Trophoblast cell (in vitro differentiated cells and primary cell): ENCODE measurements at regions not wholly inside any gene's neighbourhood (a gene's known extent, or its start where the extent isn't known, plus 50 kb on each side); places are given as distances from the start of the nearest gene placed in this dataset.

Experiments
- DNase-seq, 2 donors: peaks; one replicate each; pipeline ENCODE4 v3.0.0-alpha.2; 2016
- H2AFZ ChIP-seq: 2 replicates; pipeline ENCODE4 v1.6.1; 2013; ENCODE audit warnings: low read length, moderate library complexity, mild to moderate bottlenecking; ENCODE audit not compliant: insufficient read depth, poor library complexity
- H2AK5ac ChIP-seq: 2 replicates; pipeline ENCODE4 v1.6.1; 2013; ENCODE audit warnings: mild to moderate bottlenecking, low read length
- H2BK120ac ChIP-seq: 2 replicates; pipeline ENCODE4 v1.6.1; 2013; ENCODE audit warnings: low read length, mild to moderate bottlenecking, moderate library complexity; ENCODE audit not compliant: insufficient read depth, poor library complexity
- H2BK12ac ChIP-seq: 2 replicates; pipeline ENCODE4 v1.6.1; 2013; ENCODE audit warnings: mild to moderate bottlenecking, low read length, moderate library complexity
- H2BK5ac ChIP-seq: 2 replicates; pipeline ENCODE4 v1.6.1; 2013; ENCODE audit warnings: low read length, low read depth, moderate library complexity, mild to moderate bottlenecking; ENCODE audit not compliant: poor library complexity
- H3K14ac ChIP-seq: 2 replicates; pipeline ENCODE4 v1.6.1; 2013; ENCODE audit warnings: mild to moderate bottlenecking, low read length
- H3K18ac ChIP-seq: 2 replicates; pipeline ENCODE4 v1.6.1; 2013; ENCODE audit warnings: mild to moderate bottlenecking, low read length
- H3K23ac ChIP-seq: 2 replicates; pipeline ENCODE4 v1.6.1; 2013; ENCODE audit warnings: low read length
- H3K27ac ChIP-seq: 2 replicates; pipeline ENCODE4 v1.5.1; 2013; ENCODE audit warnings: low read depth, mild to moderate bottlenecking, inconsistent platforms, low read length, moderate library complexity
- H3K27me3 ChIP-seq: 2 replicates; pipeline ENCODE4 v1.6.1; 2013; ENCODE audit warnings: inconsistent platforms, mild to moderate bottlenecking, low read length, moderate library complexity; ENCODE audit not compliant: insufficient read depth
- H3K36me3 ChIP-seq, 2 experiments: 1 replicate in 1 of 2; 2 replicates in 1 of 2; pipeline ENCODE4 v1.6.1; 2013; ENCODE audit warnings: low read length in 2 of 2, mild to moderate bottlenecking in 2 of 2, moderate library complexity in 1 of 2; ENCODE audit not compliant: insufficient read depth in 2 of 2, control insufficient read depth in 1 of 2
- H3K4ac ChIP-seq: 2 replicates; pipeline ENCODE4 v1.6.1; 2013; ENCODE audit warnings: low read depth, mild to moderate bottlenecking, low read length, moderate library complexity
- H3K4me1 ChIP-seq, 2 experiments: 1 replicate in 1 of 2; 2 replicates in 1 of 2; pipeline ENCODE4 v1.6.1; 2013; ENCODE audit warnings: low read length in 2 of 2, mild to moderate bottlenecking in 2 of 2, moderate library complexity in 1 of 2; ENCODE audit not compliant: insufficient read depth in 2 of 2, control insufficient read depth in 1 of 2
- H3K4me2 ChIP-seq: 2 replicates; pipeline ENCODE4 v1.6.1; 2013; ENCODE audit warnings: inconsistent platforms, mild to moderate bottlenecking, low read length, moderate library complexity
- H3K4me3 ChIP-seq: 2 replicates; pipeline ENCODE4 v1.5.1; 2013; ENCODE audit warnings: mild to moderate bottlenecking, low read depth, low read length, inconsistent platforms
- H3K79me1 ChIP-seq: one replicate; pipeline ENCODE4 v1.6.1; 2013; ENCODE audit warnings: low read length
- H3K79me2 ChIP-seq: 2 replicates; pipeline ENCODE4 v1.6.1; 2013; ENCODE audit warnings: low read length, mild to moderate bottlenecking; ENCODE audit not compliant: control insufficient read depth, insufficient read depth, poor library complexity
- H3K9ac ChIP-seq: 2 replicates; pipeline ENCODE4 v1.6.1; 2013; ENCODE audit warnings: mild to moderate bottlenecking, low read length
- H3K9me3 ChIP-seq: 2 replicates; pipeline ENCODE4 v1.6.1; 2013; ENCODE audit warnings: low read depth, mild to moderate bottlenecking, control low read depth, inconsistent platforms, low read length; ENCODE audit not compliant: insufficient read depth
- H4K12ac ChIP-seq: 2 replicates; pipeline ENCODE4 v1.6.1; 2013; ENCODE audit warnings: low read depth, mild to moderate bottlenecking, low read length, moderate library complexity
- H4K8ac ChIP-seq: 2 replicates; pipeline ENCODE4 v1.6.1; 2013; ENCODE audit warnings: low read depth, mild to moderate bottlenecking, low read length, moderate library complexity
- H4K91ac ChIP-seq: one replicate; pipeline ENCODE4 v1.6.1; 2013; ENCODE audit warnings: low read depth, mild to moderate bottlenecking, low read length, moderate library complexity
- WGBS: extraction: QIAGEN DNeasy Blood & Tissue Kit; methylation state at CpG from one replicate; pipeline ENCODE4 v1.1.7; 2013; ENCODE audit warnings: missing lambda C conversion rate; ENCODE audit not compliant: insufficient read length, insufficient coverage; ENCODE audit errors: extremely low coverage; 5-methylcytosine and 5-hydroxymethylcytosine counted together

DNA sequence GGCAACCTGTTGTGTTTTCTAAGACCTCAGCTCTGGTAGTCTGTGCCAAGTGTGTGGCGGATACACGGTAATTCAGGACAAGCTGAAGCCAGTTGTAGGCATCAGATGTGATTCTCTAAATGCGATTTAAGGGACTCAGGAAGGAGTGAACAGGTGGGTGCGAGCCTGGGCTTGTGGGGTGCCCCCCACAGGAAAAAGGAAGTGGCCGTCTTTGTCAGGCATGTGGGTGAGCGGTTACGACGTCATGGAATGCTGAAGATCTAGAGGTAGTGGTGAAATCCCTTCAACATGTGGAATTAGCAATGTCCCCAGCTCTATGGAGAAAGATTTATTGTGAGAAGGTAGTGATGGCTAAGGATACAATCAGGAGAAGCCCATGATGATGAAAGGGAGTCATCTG, 95.1 kb upstream of the EXOC2 start:
- no CpG with 5 or more reads among the region's 8 CpGs for WGBS
- no peak overlapping the region for H2BK12ac ChIP-seq
- DNase-seq = no peak
- no peak overlapping the region for H3K23ac ChIP-seq
- H3K4me2 ChIP-seq = no peak overlapping the region
- no peak overlapping the region for H2BK5ac ChIP-seq
- H3K4ac ChIP-seq = no peak overlapping the region
- no peak overlapping the region for H3K14ac ChIP-seq
- H2AK5ac ChIP-seq = no peak overlapping the region
- H3K4me1 ChIP-seq = no peaks in the 10 kb centered on the region
- H3K27ac ChIP-seq = no peak overlapping the region
- no peaks in the 10 kb centered on the region for H3K27me3 ChIP-seq
- H3K9ac ChIP-seq = no peak overlapping the region
- H4K8ac ChIP-seq = no peak overlapping the region
- H2AFZ ChIP-seq = no peak overlapping the region
- no peaks in the 10 kb centered on the region for H3K79me2 ChIP-seq
- no peak overlapping the region for H2BK120ac ChIP-seq
- no peaks in the 10 kb centered on the region for H3K9me3 ChIP-seq
- H3K79me1 ChIP-seq = no peaks in the 10 kb centered on the region
- H4K91ac ChIP-seq = no peak overlapping the region
- H3K4me3 ChIP-seq = no peak overlapping the region
- no peaks in the 10 kb centered on the region for H3K36me3 ChIP-seq
- H3K18ac ChIP-seq = no peak overlapping the region
- H4K12ac ChIP-seq = no peak overlapping the region

DNA sequence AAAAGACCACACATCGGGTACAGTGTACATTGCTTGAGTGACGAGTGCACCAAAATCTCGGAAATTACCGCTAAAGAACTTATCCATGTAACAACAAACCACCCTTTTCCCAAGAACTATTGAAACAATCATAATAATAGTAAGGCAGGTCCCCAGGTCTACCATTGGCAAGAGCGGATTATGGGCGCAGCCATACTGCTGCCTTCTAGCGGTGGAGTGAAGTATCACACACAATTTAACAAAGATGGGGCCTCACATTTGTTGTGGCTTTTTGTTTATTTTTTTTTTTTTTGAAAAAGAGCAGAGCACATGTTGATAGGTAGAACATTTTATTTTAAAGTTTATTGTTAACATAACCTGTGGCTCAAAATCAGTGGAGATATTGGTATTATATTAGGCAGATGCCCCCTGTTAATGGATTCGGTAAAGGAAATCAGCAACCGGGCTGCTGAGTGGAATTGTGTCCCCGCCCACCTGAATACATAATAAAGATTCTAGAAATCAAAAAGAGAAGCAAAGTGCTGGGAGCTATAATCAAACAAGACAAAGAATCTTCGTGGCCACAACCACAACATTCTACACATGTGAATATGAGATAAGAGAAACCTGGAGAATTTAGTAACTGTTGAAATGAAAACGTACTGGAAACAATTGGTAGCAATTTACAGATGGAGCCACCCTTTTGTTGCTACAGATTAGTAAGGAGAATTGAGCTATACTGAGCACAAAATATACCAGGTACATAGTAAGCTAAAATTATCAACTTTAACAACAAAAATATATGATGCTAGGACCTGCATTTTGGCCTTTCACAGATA, 94.2 kb upstream of the EXOC2 start:
- Histone ChIP-seq H2BK12ac (no peak overlapping the region), H3K27me3 (no peaks in the 10 kb centered on the region), H3K36me3 (no peaks in the 10 kb centered on the region), H3K9ac (no peak overlapping the region), H3K4me2 (no peak overlapping the region), H3K9me3 (no peaks in the 10 kb centered on the region), H2AFZ (no peak overlapping the region), H4K91ac (no peak overlapping the region), H3K79me1 (no peaks in the 10 kb centered on the region), H3K4me1 (no peaks in the 10 kb centered on the region), H3K27ac (no peak overlapping the region), H3K23ac (no peak overlapping the region), H4K12ac (no peak overlapping the region), H2BK120ac (no peak overlapping the region), H3K18ac (no peak overlapping the region), H4K8ac (no peak overlapping the region), H3K4ac (no peak overlapping the region), H3K4me3 (no peak overlapping the region), H3K79me2 (no peaks in the 10 kb centered on the region), H2BK5ac (no peak overlapping the region), H3K14ac (no peak overlapping the region), H2AK5ac (no peak overlapping the region)
- DNase-seq = peak in 1 of 2 donors; percentile 70
- no CpG with 5 or more reads among the region's 12 CpGs for WGBS

- Histone ChIP-seq H3K4me2 (no peak overlapping the region), H3K9me3 (no peaks in the 10 kb centered on the region), H3K27ac (no peak overlapping the region), H2BK12ac (no peak overlapping the region), H3K79me1 (no peaks in the 10 kb centered on the region), H2AFZ (no peak overlapping the region), H3K14ac (no peak overlapping the region), H3K36me3 (no peaks in the 10 kb centered on the region), H3K4ac (no peak overlapping the region), H3K4me1 (peaks cover 0 to 3% of the 10 kb centered on the region in 2 experiments), H3K23ac (no peak overlapping the region), H4K12ac (no peak overlapping the region), H3K27me3 (no peaks in the 10 kb centered on the region), H4K8ac (no peak overlapping the region), H2AK5ac (no peak overlapping the region), H4K91ac (no peak overlapping the region), H2BK5ac (no peak overlapping the region), H3K9ac (no peak overlapping the region), H2BK120ac (no peak overlapping the region), H3K4me3 (no peak overlapping the region), H3K18ac (no peak overlapping the region), H3K79me2 (no peaks in the 10 kb centered on the region)
- no CpG with 5 or more reads among the region's 9 CpGs for WGBS
- no peak for DNase-seq
Measured at GRCh38 chr6:783966-784735, 91.2 kb upstream of the EXOC2 start.

DNA sequence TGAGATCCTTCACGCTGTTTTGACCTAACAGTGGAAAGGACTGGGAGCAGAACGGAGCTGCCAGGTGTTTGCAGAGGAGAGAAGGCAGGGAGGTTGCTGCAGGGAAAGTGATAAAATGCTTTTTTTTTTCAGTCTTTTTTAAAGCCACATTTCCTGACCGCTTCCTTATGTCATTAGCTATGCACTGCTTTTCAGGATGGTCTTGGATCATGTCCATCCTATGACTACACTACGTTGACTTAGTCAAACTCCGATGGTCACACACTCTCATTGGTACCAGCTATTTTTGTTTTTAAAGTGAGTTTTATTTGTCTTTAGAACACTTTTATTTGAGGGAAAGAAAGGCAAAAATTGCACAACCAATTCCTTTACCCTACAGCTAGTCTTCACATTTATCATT, 89.2 kb upstream of the EXOC2 start:
- H2BK120ac ChIP-seq = no peak overlapping the region
- no peak overlapping the region for H4K8ac ChIP-seq
- no peak overlapping the region for H4K12ac ChIP-seq
- H3K23ac ChIP-seq = no peak overlapping the region
- H3K4me1 ChIP-seq = peaks cover 0 to 3% of the 10 kb centered on the region in 2 experiments
- DNase-seq = no peak
- H2BK12ac ChIP-seq = no peak overlapping the region
- no peaks in the 10 kb centered on the region for H3K79me2 ChIP-seq
- no peak overlapping the region for H3K4ac ChIP-seq
- H3K4me3 ChIP-seq = no peak overlapping the region
- H3K79me1 ChIP-seq = no peaks in the 10 kb centered on the region
- no peak overlapping the region for H3K14ac ChIP-seq
- no peaks in the 10 kb centered on the region for H3K36me3 ChIP-seq
- no peaks in the 10 kb centered on the region for H3K9me3 ChIP-seq
- no peak overlapping the region for H2AFZ ChIP-seq
- H3K27me3 ChIP-seq = no peaks in the 10 kb centered on the region
- H3K4me2 ChIP-seq = no peak overlapping the region
- no peak overlapping the region for H4K91ac ChIP-seq
- no peak overlapping the region for H2BK5ac ChIP-seq
- no peak overlapping the region for H3K27ac ChIP-seq
- H3K18ac ChIP-seq = no peak overlapping the region
- WGBS = no CpG with 5 or more reads among the region's 5 CpGs
- no peak overlapping the region for H3K9ac ChIP-seq
- H2AK5ac ChIP-seq = no peak overlapping the region
